HG03066 (cell line): ENCODE measurements at regions not wholly inside any gene's neighbourhood (a gene's known extent, or its start where the extent isn't known, plus 50 kb on each side); places are given as distances from the start of the nearest gene placed in this dataset.
"Not testable (repeated sequence)": the region's sequence is repeated elsewhere in the genome, so short reads cannot be mapped to it uniquely, and the experiment has no call there.

ENCODE experiments used
- ATAC-seq: cut with Tn5 transposase; IDR thresholded peaks from one replicate; pipeline ENCODE4 v1.9.1; 2021; ENCODE audit warnings: low read depth; ENCODE audit not compliant: unreplicated experiment

- no peak for ATAC-seq
Observed at GRCh38 chr5:82590112-82590511, 312.0 kb upstream of the RPS23 start.

GRCh38 chr5:82586661-82587310 lies 308.6 kb upstream of the RPS23 start:
- no peak for ATAC-seq

DNA sequence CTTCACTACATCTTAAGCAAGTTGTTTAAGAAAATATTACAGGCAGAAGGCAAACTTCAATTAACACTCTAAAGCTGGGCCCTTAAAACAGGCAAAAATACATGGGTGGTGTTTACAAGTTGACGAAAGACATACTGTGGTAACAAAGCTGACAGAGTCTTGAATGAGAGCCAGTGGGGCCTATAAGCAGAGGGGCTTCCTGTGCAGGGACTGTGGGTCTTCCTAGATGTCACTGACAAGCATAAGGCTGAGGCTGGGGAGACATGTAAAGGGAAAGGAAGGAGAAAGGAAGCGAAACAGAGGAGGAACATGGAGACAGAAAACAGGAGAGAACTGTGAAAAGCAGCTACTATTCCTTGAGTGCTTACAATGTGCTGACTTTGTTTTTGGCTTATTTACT lies 308.0 kb upstream of the RPS23 start:
- no peak for ATAC-seq

DNA sequence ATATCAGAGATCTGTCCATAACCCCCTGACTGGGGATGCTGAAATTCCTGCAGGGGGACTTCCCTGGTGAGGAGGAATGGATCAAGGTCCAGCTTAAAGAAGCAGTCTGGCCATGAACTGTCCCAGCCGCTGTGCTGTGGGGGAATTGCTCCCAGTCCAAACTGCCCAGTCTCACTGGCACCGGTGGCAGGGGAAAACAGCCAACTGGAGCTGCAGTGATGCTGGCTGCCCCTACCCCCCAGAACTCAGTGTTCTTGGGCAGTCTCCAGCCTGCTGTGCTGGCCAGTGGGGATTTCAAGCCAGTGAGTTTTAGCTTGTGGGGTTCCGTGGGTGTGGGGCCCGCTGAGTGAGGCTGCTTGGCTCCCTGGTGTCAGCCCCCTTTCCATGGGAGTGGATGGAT lies 306.5 kb upstream of the RPS23 start:
- no peak for ATAC-seq

- not testable (repeated sequence) for ATAC-seq
Observed at GRCh38 chr5:82583331-82583730, 305.2 kb upstream of the RPS23 start.

GRCh38 chr5:82564963-82565362 lies 286.8 kb upstream of the RPS23 start:
- no peak for ATAC-seq

DNA sequence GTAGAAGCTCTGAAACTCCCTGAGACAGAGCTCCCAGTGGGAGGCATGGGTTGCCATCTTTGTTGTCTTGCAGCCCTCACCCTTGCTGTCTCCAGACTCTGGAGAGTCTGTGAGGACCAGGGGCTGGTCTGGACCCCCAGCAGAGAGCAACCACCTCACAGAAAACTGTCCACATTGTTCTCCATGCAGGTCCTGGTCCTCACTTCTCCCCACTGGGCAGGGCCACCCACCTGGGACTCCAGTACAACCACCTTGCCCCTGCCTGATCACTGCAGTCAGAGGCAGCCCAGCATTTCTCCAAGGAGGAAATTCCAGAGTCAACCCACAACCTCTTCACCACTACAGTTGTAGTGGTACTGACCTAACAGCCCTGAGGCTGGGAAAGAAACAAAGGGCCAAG lies 285.6 kb upstream of the RPS23 start:
- no peak for ATAC-seq

DNA sequence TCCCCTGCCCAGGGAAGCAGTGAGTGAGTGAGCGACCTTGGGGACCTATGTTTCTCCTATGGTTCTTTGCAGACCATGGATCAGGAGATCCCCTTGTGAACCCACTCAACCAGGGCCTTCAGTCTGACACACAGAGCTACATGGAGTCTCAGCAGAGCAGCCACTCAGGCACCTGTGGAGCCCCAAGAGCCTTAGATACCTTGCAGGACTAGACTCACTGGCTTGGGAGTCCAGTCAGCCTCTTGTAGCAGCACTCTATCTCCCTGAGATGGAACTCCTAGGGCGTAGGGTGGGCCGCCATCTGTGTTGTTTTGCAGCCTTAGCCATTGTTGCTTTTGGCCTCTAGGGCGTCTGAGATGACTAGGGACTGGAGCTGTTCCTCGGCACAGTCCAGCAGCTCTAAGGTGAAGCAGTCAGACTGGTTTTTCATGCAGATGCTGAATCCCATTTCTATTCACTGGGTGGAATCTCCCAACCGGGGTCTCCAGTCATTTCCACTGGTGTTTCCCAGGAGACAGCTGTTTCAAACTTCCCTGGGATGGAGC lies 284.6 kb upstream of the RPS23 start:
- no peak for ATAC-seq

GRCh38 chr5:82561797-82562196 lies 283.6 kb upstream of the RPS23 start:
- ATAC-seq, result no peak

DNA sequence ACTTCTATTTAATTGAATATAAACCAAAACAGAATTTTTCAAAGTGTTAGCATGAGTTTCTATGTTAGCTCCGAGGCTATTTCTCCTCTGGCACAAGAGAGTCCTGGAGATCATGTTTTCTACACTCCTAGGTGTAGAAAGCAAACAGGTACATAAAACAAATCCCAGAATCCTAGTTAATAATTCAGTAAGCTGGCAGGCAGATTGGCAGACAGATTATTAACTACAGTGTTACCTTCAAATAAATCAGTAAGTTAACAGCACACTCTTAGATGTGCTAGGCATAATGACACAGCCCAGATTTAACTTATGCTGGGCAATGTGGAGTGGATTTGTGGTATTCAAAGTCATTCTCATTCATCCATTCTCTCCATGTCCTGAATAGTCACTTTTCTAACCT lies 282.8 kb upstream of the RPS23 start:
- ATAC-seq, result no peak

DNA sequence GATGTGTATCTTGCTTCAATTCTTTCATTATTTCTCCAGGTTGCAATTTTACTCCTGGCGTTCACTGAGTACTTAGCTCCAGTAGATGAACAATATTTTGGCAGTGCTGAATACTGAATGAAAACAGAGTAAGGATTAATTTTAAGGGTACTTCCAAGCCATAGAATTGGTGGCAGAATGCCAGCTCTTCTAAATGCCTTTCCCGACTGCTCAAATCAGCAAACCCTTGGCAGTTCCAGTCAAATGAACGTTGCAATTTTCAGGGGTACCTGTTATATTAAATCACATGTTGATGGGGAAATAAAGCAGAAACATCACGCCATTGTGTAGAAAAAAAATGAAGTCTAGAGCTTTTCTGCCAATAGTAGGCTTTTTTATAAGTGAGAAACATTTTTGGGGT lies 282.4 kb upstream of the RPS23 start:
- ATAC-seq, result no peak

DNA sequence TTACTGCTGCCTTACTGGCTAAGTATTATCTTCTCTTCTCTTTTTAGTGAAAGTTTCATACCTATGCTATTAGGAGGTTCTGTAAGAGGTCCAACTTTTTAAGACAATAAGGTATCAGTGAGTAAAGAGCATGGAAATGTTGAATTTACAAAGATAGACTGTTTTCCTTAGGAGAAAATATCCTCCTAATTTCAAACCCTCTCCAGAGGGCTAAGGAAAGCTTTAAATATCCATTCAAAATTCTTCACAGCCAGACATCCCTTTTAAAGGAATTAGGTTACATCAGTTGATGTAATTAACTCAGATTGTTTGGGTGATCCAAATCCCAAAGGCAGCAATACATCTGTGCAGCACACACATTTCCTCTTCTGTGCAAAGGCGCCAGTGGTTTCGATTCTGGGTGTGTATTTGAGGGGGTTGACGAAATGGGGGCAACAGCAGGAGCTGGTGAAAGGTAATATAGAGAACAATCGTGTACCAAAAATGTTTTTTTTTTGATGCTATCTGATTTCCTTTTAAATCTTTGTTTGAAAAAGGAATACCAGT lies 273.8 kb upstream of the RPS23 start:
- no peak for ATAC-seq

DNA sequence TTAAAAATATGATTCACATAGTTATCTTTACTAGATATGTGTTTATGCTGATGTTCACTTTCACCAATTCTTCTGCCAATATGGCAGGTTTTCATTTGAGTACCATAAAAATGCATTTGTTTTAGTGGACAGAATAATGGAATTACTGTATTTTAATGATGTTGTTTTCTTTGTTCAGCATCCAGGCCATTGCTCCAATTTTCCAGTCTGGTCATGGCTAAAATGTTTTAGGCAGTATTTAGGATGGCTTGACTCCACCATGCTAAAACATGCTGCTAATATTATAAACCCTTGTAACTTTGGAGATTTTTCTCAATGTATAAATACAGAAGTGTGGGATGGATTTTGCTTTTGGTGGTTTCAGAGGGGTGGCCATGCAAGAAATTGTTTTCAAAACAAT lies 273.0 kb upstream of the RPS23 start:
- ATAC-seq, result no peak

GRCh38 chr5:82549263-82549662 lies 271.1 kb upstream of the RPS23 start:
- ATAC-seq, result no peak

GRCh38 chr5:82544004-82544403 lies 265.9 kb upstream of the RPS23 start:
- no peak for ATAC-seq

DNA sequence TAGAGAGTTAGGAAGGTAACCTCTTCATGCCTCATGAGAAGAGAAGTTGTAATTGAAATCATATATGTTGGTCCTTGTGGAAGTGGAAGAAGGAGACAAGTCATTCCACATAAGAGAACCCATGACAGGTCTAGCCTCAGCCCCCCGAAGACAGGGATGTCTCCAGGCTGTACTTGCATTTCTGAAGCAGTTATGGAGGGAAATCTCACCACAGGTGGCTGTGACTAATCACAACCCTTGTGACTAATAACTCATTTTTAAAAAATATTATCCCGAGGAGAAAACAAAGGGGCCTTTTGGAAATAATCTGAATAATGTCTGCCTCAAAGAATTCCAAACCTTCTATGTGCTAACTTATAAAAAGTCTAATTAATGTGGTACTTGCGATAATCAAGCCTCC lies 262.1 kb upstream of the RPS23 start:
- no peak for ATAC-seq

- no peak for ATAC-seq
Observed at GRCh38 chr5:82538339-82539034, 260.3 kb upstream of the RPS23 start.

- ATAC-seq, result no peak
Observed at GRCh38 chr5:82537687-82538306, 259.6 kb upstream of the RPS23 start.

GRCh38 chr5:82534986-82535385 lies 256.8 kb upstream of the RPS23 start:
- ATAC-seq, result no peak

- not testable (repeated sequence) for ATAC-seq
Observed at GRCh38 chr5:82532075-82532474, 253.9 kb upstream of the RPS23 start.

- no peak for ATAC-seq
Observed at GRCh38 chr5:82526540-82526939, 248.4 kb upstream of the RPS23 start.
